Osteocyte (in vitro differentiated cells): ENCODE measurements at regions not wholly inside any gene's neighbourhood (a gene's known extent, or its start where the extent isn't known, plus 50 kb on each side); places are given as distances from the start of the nearest gene placed in this dataset.

ENCODE experiments used
- DNase-seq: peaks from one replicate; pipeline ENCODE4 v3.0.0; 2021; ENCODE audit warnings: mixed read lengths; ENCODE audit not compliant: unreplicated experiment; ENCODE audit errors: extremely low spot score
- H3K27ac Mint-ChIP-seq: one replicate; pipeline ENCODE4 v1.8.0; 2021; ENCODE audit warnings: mild to moderate bottlenecking, mixed read lengths; ENCODE audit not compliant: unreplicated experiment
- H3K27me3 Mint-ChIP-seq: one replicate; pipeline ENCODE4 v1.8.0; 2021; ENCODE audit warnings: mixed read lengths; ENCODE audit not compliant: unreplicated experiment
- H3K36me3 Mint-ChIP-seq: one replicate; pipeline ENCODE4 v1.8.0; 2021; ENCODE audit warnings: mixed read lengths; ENCODE audit not compliant: unreplicated experiment
- H3K4me1 Mint-ChIP-seq: one replicate; pipeline ENCODE4 v1.8.0; 2021; ENCODE audit warnings: mixed read lengths; ENCODE audit not compliant: unreplicated experiment
- H3K4me3 Mint-ChIP-seq: one replicate; pipeline ENCODE4 v1.8.0; 2021; ENCODE audit warnings: mild to moderate bottlenecking, moderate library complexity, mixed read lengths; ENCODE audit not compliant: unreplicated experiment
- H3K9me3 Mint-ChIP-seq: one replicate; pipeline ENCODE4 v1.8.0; 2021; ENCODE audit warnings: mixed read lengths; ENCODE audit not compliant: unreplicated experiment
- CTCF ChIP-seq: fragments of 200-600 bp; sonication (generic); IDR thresholded peaks from 2 replicates; pipeline ENCODE4 v1.5.0; 2021; ENCODE audit warnings: antibody characterized with exemption, mild to moderate bottlenecking, moderate library complexity

- H3K4me3 Mint-ChIP-seq: no peak overlapping the region
- H3K36me3 Mint-ChIP-seq: no peaks in the 10 kb centered on the region
- DNase-seq: no peak
- TF ChIP-seq CTCF: no peak
- no peaks in the 10 kb centered on the region for H3K4me1 Mint-ChIP-seq
- H3K27ac Mint-ChIP-seq: no peak overlapping the region
- H3K27me3 Mint-ChIP-seq: no peaks in the 10 kb centered on the region
- H3K9me3 Mint-ChIP-seq: no peaks in the 10 kb centered on the region
Observed at GRCh38 chr2:167506395-167506794, 618.1 kb downstream of the XIRP2 start.

GRCh38 chr2:167504695-167505094 lies 616.4 kb downstream of the XIRP2 start:
- no peak for TF ChIP-seq CTCF
- H3K4me3 Mint-ChIP-seq: no peak overlapping the region
- no peaks in the 10 kb centered on the region for H3K4me1 Mint-ChIP-seq
- no peak for DNase-seq
- H3K27ac Mint-ChIP-seq: no peak overlapping the region
- H3K27me3 Mint-ChIP-seq: no peaks in the 10 kb centered on the region
- H3K36me3 Mint-ChIP-seq: no peaks in the 10 kb centered on the region
- H3K9me3 Mint-ChIP-seq: no peaks in the 10 kb centered on the region

DNA sequence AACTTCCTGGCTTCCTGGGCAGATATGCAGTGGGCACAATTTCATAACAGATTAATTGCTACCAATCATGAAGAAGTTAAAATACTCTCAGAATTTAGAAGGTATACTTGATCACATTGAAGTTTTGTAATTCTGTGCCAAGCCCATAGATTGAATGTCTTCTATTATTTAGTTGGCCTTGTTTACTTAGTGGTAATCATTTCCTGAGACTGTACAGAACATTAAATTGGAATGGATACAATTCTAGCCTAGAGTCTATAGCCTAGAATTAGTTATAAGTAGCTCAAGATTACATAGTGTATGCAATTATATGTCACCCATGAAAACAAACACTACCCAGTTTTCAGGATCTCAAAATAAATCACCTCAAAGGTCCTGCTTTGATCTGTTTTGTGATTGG lies 615.8 kb downstream of the XIRP2 start:
- no peaks in the 10 kb centered on the region for H3K36me3 Mint-ChIP-seq
- H3K27ac Mint-ChIP-seq: no peak overlapping the region
- no peak for DNase-seq
- TF ChIP-seq CTCF: no peak
- no peaks in the 10 kb centered on the region for H3K27me3 Mint-ChIP-seq
- H3K9me3 Mint-ChIP-seq: no peaks in the 10 kb centered on the region
- no peak overlapping the region for H3K4me3 Mint-ChIP-seq
- no peaks in the 10 kb centered on the region for H3K4me1 Mint-ChIP-seq

DNA sequence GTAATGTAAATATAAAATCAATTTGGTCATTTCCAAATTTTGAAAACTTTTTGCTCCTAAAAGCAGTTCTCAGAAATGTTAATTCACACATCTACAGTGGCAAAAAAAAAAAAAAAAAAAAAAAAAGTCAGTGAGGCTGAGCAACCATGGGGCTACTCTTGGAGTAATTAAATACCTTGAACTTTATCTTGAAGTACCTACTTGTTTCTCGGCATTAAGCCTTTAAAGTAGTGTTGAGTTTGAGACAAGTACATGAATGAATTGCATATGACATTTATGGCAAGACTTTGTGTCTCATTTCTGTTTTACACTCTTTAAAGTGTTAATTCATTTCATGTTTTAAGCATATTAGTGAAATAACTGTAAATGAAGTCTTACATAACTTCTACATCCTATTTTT lies 613.3 kb downstream of the XIRP2 start:
- Mint-ChIP-seq H3K27ac (no peak overlapping the region), H3K4me1 (no peaks in the 10 kb centered on the region)

GRCh38 chr2:167493862-167494261 lies 605.6 kb downstream of the XIRP2 start:
- Mint-ChIP-seq H3K36me3 (no peaks in the 10 kb centered on the region), H3K9me3 (no peaks in the 10 kb centered on the region), H3K27me3 (no peaks in the 10 kb centered on the region)

More for the DNA sequence above, 613.3 kb downstream of the XIRP2 start:
- no peak for TF ChIP-seq CTCF
- Mint-ChIP-seq H3K4me3 (no peak overlapping the region), H3K36me3 (no peaks in the 10 kb centered on the region), H3K27me3 (no peaks in the 10 kb centered on the region), H3K9me3 (no peaks in the 10 kb centered on the region)
- DNase-seq: no peak

More at GRCh38 chr2:167493862-167494261, 605.6 kb downstream of the XIRP2 start:
- peaks cover 3% of the 10 kb centered on the region for H3K4me1 Mint-ChIP-seq
- no peak for DNase-seq
- no peak for TF ChIP-seq CTCF
- H3K4me3 Mint-ChIP-seq: no peak overlapping the region
- H3K27ac Mint-ChIP-seq: no peak overlapping the region
